ENCODE measurements at regions not wholly inside any gene's neighbourhood (a gene's known extent, or its start where the extent isn't known, plus 50 kb on each side); places are given as distances from the start of the nearest gene placed in this dataset.

DNA sequence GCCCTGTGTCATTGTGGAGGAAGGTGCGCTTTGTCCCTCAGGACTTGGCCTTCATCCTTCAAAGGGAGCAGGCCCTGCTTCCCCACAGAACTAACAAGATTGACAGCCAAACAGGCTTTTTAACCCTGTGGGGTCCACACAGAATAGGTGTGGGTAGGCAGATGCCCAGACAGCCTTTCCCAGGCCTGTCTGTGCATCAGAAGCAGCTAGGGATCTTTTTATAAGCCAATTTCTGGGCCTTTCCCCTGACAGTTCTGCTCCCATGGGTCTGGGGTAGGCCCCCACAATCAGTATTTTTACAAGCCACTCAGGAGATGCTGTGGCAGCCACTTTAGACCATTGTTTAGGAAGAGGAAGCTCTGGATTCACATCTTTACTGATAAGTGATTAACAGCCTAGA lies 69.2 kb downstream of the MRPL46 start:
- TF ChIP-seq, protein P1, sequence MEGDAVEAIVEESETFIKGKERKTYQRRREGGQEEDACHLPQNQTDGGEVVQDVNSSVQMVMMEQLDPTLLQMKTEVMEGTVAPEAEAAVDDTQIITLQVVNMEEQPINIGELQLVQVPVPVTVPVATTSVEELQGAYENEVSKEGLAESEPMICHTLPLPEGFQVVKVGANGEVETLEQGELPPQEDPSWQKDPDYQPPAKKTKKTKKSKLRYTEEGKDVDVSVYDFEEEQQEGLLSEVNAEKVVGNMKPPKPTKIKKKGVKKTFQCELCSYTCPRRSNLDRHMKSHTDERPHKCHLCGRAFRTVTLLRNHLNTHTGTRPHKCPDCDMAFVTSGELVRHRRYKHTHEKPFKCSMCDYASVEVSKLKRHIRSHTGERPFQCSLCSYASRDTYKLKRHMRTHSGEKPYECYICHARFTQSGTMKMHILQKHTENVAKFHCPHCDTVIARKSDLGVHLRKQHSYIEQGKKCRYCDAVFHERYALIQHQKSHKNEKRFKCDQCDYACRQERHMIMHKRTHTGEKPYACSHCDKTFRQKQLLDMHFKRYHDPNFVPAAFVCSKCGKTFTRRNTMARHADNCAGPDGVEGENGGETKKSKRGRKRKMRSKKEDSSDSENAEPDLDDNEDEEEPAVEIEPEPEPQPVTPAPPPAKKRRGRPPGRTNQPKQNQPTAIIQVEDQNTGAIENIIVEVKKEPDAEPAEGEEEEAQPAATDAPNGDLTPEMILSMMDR (IDR thresholded peaks at IDR 0.05; ENCODE audit: borderline replicate concordance, insufficient read depth, low read depth, low read length) = no peak

DNA sequence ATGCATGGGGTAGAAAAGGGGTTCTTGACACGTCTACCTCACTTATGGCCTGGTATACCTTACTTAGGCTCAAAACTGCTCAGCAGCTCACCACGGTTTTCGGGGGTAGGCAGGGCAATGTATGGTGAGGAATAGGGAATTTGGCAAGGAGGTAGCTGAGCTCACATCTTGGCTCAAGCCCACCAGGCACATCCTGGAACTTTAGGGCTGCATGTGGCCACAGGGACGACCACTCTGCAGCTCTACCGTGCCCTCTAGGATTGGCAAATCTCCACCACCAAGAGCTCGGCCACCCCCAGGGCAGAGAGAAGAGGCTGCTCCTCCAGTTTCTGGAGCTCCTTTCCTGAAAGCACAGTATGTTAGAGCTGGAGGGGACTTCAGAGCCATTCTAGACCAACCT lies 69.7 kb downstream of the MRPL46 start:
- H3K4me3 ChIP-seq (ENCODE audit: low read depth, low read length) = no peak overlapping the region
- TF ChIP-seq, protein P1 (IDR thresholded peaks at IDR 0.05; ENCODE audit: borderline replicate concordance, insufficient read depth, low read depth, low read length) = no peak

More for the DNA sequence above, 69.2 kb downstream of the MRPL46 start:
- no peak overlapping the region for H3K4me3 ChIP-seq (ENCODE audit: low read depth, low read length)

DNA sequence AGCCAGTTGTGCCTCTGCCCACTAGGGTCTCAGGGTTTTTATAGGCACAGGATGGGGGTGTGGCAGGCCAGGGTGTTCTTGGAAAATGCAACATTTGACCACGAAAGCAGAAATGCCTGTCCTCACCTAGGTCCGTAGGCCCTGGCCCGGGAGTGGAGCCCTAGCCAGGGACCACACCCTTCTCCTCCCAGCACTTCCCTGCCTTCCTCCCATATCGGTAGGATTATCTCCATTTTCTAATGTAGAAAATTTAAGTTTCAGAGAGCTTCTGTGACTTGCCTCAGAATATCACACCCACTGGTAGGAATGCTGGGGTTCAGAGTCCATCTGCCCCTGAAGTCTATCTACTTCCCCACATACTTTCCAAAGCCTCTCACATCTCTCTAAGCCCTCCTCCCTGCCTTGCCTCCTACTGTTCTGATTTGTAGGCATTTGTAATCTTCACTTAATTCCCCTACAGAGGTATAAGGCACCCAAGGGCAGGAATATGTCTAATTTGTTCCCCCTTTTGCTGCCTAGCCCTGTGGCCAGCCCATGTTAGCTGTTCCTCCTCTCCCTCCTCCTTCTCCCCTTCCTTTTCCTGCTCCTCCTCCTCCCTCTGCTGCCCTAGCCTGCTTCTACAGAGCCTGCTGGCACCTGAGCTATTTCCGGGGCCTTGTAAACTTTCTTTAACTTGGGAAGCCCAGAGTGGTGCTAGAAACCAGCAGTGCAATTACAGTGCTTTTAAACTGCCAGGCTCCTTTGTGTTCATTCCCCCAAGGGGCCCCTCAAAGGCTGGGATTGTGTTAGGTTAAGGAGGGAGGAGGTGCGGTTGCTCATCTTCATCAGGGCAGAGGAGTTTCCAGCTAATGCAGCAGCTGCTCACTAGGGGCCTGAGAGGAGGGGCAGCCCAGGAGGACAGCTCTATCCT lies 71.1 kb downstream of the MRPL46 start:
- no peak overlapping the region for H3K4me3 ChIP-seq (ENCODE audit: low read depth, low read length)

DNA sequence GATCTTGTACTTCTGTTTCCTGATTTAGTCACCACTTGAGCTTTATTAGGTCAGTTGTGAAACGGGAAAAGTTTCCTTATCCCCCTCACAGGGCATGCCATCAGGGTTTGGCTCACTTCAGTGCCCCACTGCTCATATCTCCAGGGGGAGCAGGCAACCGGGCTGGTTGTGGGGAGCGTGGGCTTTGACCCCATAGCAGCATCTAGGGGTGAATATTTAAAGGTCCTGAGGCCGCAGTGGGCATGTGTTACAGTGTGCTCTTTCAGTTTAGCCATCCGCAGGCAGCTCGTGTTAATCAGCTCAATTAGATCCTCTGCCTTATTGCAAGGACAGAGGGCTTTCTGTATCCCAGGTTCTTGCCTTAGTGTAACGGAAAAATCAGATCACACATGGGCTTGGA lies 71.9 kb downstream of the MRPL46 start:
- TF ChIP-seq, protein P1 (IDR thresholded peaks at IDR 0.05; ENCODE audit: borderline replicate concordance, insufficient read depth, low read depth, low read length) = no peak
- no peak overlapping the region for H3K4me3 ChIP-seq (ENCODE audit: low read depth, low read length)

More for the DNA sequence above, 71.1 kb downstream of the MRPL46 start:
- TF ChIP-seq, protein P1 (IDR thresholded peaks at IDR 0.05; ENCODE audit: borderline replicate concordance, insufficient read depth, low read depth, low read length) = no peak

DNA sequence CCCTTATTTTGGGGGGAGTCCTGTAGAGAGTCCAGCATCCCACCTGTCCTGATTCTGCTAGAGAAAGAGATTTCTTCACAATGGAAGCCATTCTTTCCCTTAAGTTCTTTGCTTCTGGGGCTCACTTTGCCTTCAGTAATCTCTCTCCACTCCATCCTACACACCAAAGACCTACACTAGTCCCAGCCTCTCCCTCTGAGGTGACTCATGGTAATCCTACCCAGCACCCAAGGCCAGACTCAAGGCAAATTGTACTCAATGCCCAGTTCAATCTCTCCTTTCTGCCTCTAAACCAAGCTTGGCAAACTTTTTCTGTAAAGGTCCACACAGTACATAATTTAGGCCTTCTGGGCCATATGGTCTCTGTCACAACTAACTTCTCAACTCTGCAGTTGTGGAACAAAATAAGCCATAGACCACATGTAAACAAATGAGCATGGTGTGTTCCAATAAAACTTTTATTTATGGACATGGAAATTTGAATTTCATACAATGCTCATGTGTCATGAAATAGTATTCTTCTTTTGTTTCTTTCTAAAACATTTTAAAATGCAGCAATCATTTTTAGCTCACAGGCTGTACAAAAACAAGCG lies 72.5 kb downstream of the MRPL46 start:
- H3K4me3 ChIP-seq (ENCODE audit: low read depth, low read length) = no peak overlapping the region
- TF ChIP-seq, protein P1 (IDR thresholded peaks at IDR 0.05; ENCODE audit: borderline replicate concordance, insufficient read depth, low read depth, low read length) = no peak

DNA sequence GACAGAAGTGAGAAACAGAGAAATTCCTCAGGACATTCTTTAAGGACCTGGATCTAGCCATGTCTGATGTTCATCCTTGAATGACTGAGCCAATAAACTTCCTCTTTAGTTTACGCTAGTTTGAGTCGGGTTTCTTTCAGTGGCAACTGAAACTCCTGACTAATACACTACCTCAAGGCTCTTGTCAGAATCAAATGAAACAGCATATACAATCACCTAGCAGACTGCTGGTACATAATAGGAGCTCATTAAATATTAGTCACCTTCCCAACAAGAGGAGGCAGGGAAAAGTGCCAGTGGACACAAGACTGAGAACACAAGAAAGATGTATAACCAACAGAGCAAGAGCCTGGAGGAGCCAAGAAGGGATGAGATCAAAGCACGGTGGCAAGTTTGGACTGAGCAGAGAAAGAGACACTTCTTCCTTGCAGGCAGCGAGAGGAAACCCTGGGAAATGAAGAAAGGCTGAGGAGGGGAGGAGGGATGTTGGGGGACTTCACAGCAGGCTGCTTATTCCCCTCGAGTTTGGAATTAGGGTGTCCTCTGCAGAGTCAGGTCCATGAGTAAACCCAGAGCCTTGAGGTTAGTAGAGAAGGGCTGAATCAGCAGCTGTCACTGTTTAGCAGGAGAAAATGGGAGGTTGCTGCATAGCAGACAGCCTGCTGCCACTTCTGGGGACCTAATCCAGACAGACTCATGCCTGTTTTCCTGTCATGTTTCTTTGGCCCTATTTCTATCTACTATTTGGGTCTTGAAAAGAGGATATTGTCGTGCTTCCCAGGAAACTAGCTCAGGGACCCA lies 73.3 kb downstream of the MRPL46 start:
- no peak overlapping the region for H3K4me3 ChIP-seq (ENCODE audit: low read depth, low read length)
- TF ChIP-seq, protein P1 (IDR thresholded peaks at IDR 0.05; ENCODE audit: borderline replicate concordance, insufficient read depth, low read depth, low read length) = no peak
